HCT116 (cell line): ENCODE measurements at regions not wholly inside any gene's neighbourhood (a gene's known extent, or its start where the extent isn't known, plus 50 kb on each side); places are given as distances from the start of the nearest gene placed in this dataset.

Experiments
- ATAC-seq: fragments of 200-7000 bp; cut with Tn5 transposase; 2 replicates; pipeline ENCODE4 v1.9.1; 2020; ENCODE audit warnings: mild to moderate bottlenecking, moderate library complexity
- BruUV-seq: library from RNA; stranded (reverse); fragments of 400-500 nt; replicated peaks from 2 replicates; lab custom pipeline; 2021; lab: Mats Ljungman, UMichigan
- CTCF ChIA-PET: fragments of 300-600 bp; sonication (Branson Sonifier 250); formaldehyde crosslinking; loops from one replicate; lab custom pipeline; 2021; ENCODE audit warnings: antibody characterized with exemption; lab: Charles Lee
- POLR2A ChIA-PET: fragments of 300-600, 350-600 bp; sonication (Branson Sonifier 250); formaldehyde crosslinking; loops from one replicate; lab custom pipeline; 2021; ENCODE audit warnings: antibody characterized with exemption; lab: Charles Lee
- RAD21 ChIA-PET, 2 experiments: fragments of 300-600 bp; sonication (Branson Sonifier 250); formaldehyde crosslinking; loops; one replicate each; lab custom pipeline; 2023; ENCODE audit warnings: low total read pairs in 2 of 2; ENCODE audit not compliant: uncharacterized antibody in 2 of 2, unreplicated experiment in 2 of 2, low non-redundant PET in 1 of 2; lab: Charles Lee
- DNase-seq: peaks from one replicate; pipeline ENCODE4 v3.0.0-alpha.2; 2010; ENCODE audit warnings: low read depth, low spot score
- H2AFZ ChIP-seq: fragments of 200-600 bp; shearing (Covaris generic), sonication (generic); 2 replicates; pipeline ENCODE4 v1.6.1; 2017; ENCODE audit warnings: low read depth, mixed run types, mixed read lengths, antibody characterized with exemption, low read length; ENCODE audit not compliant: poor library complexity, severe bottlenecking
- H3K27ac ChIP-seq: 2 replicates; pipeline ENCODE4 v1.5.1; 2012; ENCODE audit warnings: low read depth, low read length
- H3K27me3 ChIP-seq: fragments of 200-600 bp; sonication (generic); 2 replicates; pipeline ENCODE4 v1.6.1; 2016; ENCODE audit warnings: mixed run types, low read length, mixed read lengths; ENCODE audit not compliant: insufficient read depth
- H3K36me3 ChIP-seq, 2 experiments: fragments of 200-500 bp in 1 of 2; fragments of 200-600 bp in 1 of 2; sonication (Bioruptor generic) in 1 of 2; sonication (generic) in 1 of 2; 2 replicates each; pipeline versions ENCODE4 v1.5.1 to v1.6.1; 2014 to 2016; ENCODE audit warnings: low read length in 2 of 2, inconsistent platforms in 1 of 2, mixed read lengths in 1 of 2, mixed run types in 1 of 2; ENCODE audit not compliant: insufficient read depth in 2 of 2, control insufficient read depth in 1 of 2
- H3K4me1 ChIP-seq, 2 experiments: fragments of 200-600 bp in 1 of 2; sonication (generic) in 1 of 2; 2 replicates each; pipeline versions ENCODE4 v1.5.1 to v1.6.1; 2012 to 2017; ENCODE audit warnings: low read length in 2 of 2, inconsistent platforms in 1 of 2, mild to moderate bottlenecking in 1 of 2, mixed read lengths in 1 of 2, mixed run types in 1 of 2, moderate library complexity in 1 of 2; ENCODE audit not compliant: insufficient read depth in 2 of 2, control insufficient read depth in 1 of 2
- H3K4me2 ChIP-seq: fragments of 200-600 bp; sonication (generic); 2 replicates; pipeline ENCODE4 v1.6.1; 2017; ENCODE audit warnings: mixed run types, low read length, mixed read lengths
- H3K4me3 ChIP-seq, 2 experiments: fragments of 200-600 bp in 1 of 2; sonication (generic) in 1 of 2; replicated peaks in 1 of 2; 2 replicates each; pipeline ENCODE4 v1.5.1; 2011 to 2016; ENCODE audit warnings: low read length in 2 of 2, control low read depth in 1 of 2, low read depth in 1 of 2, mild to moderate bottlenecking in 1 of 2, mixed read lengths in 1 of 2, mixed run types in 1 of 2
- H3K79me2 ChIP-seq: fragments of 200-600 bp; sonication (generic); 2 replicates; pipeline ENCODE4 v1.6.1; 2017; ENCODE audit warnings: mild to moderate bottlenecking, mixed run types, low read length, moderate library complexity, mixed read lengths; ENCODE audit not compliant: insufficient read depth
- H3K9ac ChIP-seq: fragments of 200-600 bp; sonication (generic); 2 replicates; pipeline ENCODE4 v1.6.1; 2016; ENCODE audit warnings: low read length, mixed read lengths
- H3K9me2 ChIP-seq: fragments of 200-600 bp; sonication (generic), shearing (Covaris generic); 2 replicates; pipeline ENCODE4 v1.6.1; 2017; ENCODE audit warnings: mixed run types, mild to moderate bottlenecking, moderate library complexity; ENCODE audit not compliant: insufficient read depth
- H3K9me3 ChIP-seq, 2 experiments: fragments of 200-500 bp in 1 of 2; fragments of 200-600 bp in 1 of 2; sonication (Bioruptor generic) in 1 of 2; sonication (generic) in 1 of 2; 2 replicates each; pipeline ENCODE4 v1.6.1; 2014 to 2017; ENCODE audit warnings: low read length in 2 of 2, mixed read lengths in 2 of 2, inconsistent platforms in 1 of 2, low read depth in 1 of 2, mild to moderate bottlenecking in 1 of 2, mixed run types in 1 of 2, moderate library complexity in 1 of 2; ENCODE audit not compliant: control insufficient read depth in 1 of 2, insufficient read depth in 1 of 2
- H4K20me1 ChIP-seq: fragments of 200-600 bp; sonication (generic), shearing (Covaris generic); 2 replicates; pipeline ENCODE4 v1.6.1; 2017; ENCODE audit warnings: mixed run types, mild to moderate bottlenecking, moderate library complexity; ENCODE audit not compliant: insufficient read depth
- ELF1 ChIP-seq: IDR thresholded peaks from 2 replicates; pipeline ENCODE4 v1.6.1; 2012; ENCODE audit warnings: low read depth, borderline replicate concordance
- EZH2phosphoT487 ChIP-seq: fragments of 200-600 bp; IDR thresholded peaks from 2 replicates; pipeline ENCODE4 v1.6.1; 2018; ENCODE audit warnings: antibody characterized with exemption, borderline replicate concordance
- FOSL1 ChIP-seq: IDR thresholded peaks from 2 replicates; pipeline ENCODE4 v1.6.1; 2012; ENCODE audit warnings: low read depth
- POLR2A ChIP-seq: IDR thresholded peaks from 2 replicates; pipeline ENCODE4 v1.7.0; 2011; ENCODE audit warnings: borderline replicate concordance; ENCODE audit not compliant: insufficient read depth, insufficient read length; ENCODE audit errors: extremely low read depth
- POLR2AphosphoS5 ChIP-seq: IDR thresholded peaks from 2 replicates; pipeline ENCODE4 v1.6.1; 2011; ENCODE audit warnings: mild to moderate bottlenecking, low read depth, low read length, moderate library complexity
- SIN3A ChIP-seq: IDR thresholded peaks from 2 replicates; pipeline ENCODE4 v1.6.1; 2012; ENCODE audit warnings: low read depth
- SP1 ChIP-seq: IDR thresholded peaks from 2 replicates; pipeline ENCODE4 v1.6.1; 2012; ENCODE audit warnings: low read depth
- ZFX ChIP-seq: fragments of 450-650 bp; IDR thresholded peaks from 2 replicates; pipeline ENCODE4 v1.6.1; 2017
- ZNF274 ChIP-seq: fragments of 200-500 bp; sonication (Bioruptor generic); IDR thresholded peaks from 2 replicates; pipeline ENCODE4 v1.6.1; 2014; ENCODE audit warnings: mild to moderate bottlenecking, low read depth, low read length, inconsistent platforms
- intact Hi-C: fragments of 100-400 bp; cut with micrococcal nuclease; formaldehyde crosslinking; loops from 2 replicates; pipeline ENCODE4 v1.10.0; 2022
- TF ChIP-seq, protein P1 (sequence below): IDR thresholded peaks from 2 replicates; pipeline ENCODE4 v1.6.1; 2012; ENCODE audit warnings: low read depth
- TF ChIP-seq, protein P2 (sequence below), 3 experiments: fragments of 200-600 bp in 1 of 3; sonication (generic) in 1 of 3; IDR thresholded peaks in 2 of 3; conservative IDR thresholded peaks in 1 of 3; 2 replicates each; pipeline ENCODE4 v1.5.1; 2012 to 2017; ENCODE audit warnings: low read depth in 2 of 3, low read length in 2 of 3, antibody characterized with exemption in 1 of 3, borderline replicate concordance in 1 of 3, control low read depth in 1 of 3, mild to moderate bottlenecking in 1 of 3, mixed read lengths in 1 of 3, mixed run types in 1 of 3, moderate library complexity in 1 of 3; ENCODE audit not compliant: insufficient read depth in 1 of 3
- TF ChIP-seq, protein P3 (sequence below): IDR thresholded peaks from 2 replicates; pipeline ENCODE4 v1.6.1; 2012
- TF ChIP-seq, protein P4 (sequence below): IDR thresholded peaks from 2 replicates; pipeline ENCODE4 v1.6.1; 2011; ENCODE audit warnings: mild to moderate bottlenecking, low read length, moderate library complexity; ENCODE audit not compliant: insufficient replicate concordance; ENCODE audit errors: extremely low read depth

DNA sequence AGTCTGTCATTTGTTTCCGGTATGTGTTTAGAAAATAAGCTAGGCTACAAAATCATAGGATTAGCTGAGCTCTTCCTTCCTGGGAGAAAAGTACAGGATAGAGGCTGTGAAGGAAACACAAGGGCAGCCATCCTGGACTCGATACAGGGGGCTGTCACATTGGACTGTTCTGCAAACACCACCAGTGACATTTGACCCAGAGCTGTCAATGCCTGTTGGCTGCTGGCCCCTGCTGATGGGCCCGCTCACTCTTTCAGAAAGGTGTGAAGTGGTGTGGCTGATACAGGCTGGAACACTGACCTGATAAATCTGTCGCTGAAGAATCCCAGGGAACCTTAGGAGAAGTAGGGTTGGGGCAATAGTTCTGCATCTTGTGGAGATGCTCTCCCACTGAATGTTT lies 183.1 kb downstream of the RHOU start (continued):
- TF ChIP-seq, protein P1, sequence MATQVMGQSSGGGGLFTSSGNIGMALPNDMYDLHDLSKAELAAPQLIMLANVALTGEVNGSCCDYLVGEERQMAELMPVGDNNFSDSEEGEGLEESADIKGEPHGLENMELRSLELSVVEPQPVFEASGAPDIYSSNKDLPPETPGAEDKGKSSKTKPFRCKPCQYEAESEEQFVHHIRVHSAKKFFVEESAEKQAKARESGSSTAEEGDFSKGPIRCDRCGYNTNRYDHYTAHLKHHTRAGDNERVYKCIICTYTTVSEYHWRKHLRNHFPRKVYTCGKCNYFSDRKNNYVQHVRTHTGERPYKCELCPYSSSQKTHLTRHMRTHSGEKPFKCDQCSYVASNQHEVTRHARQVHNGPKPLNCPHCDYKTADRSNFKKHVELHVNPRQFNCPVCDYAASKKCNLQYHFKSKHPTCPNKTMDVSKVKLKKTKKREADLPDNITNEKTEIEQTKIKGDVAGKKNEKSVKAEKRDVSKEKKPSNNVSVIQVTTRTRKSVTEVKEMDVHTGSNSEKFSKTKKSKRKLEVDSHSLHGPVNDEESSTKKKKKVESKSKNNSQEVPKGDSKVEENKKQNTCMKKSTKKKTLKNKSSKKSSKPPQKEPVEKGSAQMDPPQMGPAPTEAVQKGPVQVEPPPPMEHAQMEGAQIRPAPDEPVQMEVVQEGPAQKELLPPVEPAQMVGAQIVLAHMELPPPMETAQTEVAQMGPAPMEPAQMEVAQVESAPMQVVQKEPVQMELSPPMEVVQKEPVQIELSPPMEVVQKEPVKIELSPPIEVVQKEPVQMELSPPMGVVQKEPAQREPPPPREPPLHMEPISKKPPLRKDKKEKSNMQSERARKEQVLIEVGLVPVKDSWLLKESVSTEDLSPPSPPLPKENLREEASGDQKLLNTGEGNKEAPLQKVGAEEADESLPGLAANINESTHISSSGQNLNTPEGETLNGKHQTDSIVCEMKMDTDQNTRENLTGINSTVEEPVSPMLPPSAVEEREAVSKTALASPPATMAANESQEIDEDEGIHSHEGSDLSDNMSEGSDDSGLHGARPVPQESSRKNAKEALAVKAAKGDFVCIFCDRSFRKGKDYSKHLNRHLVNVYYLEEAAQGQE, result no peak
- TF ChIP-seq SP1 (no peak), SIN3A (no peak), ZFX (no peak)

DNA sequence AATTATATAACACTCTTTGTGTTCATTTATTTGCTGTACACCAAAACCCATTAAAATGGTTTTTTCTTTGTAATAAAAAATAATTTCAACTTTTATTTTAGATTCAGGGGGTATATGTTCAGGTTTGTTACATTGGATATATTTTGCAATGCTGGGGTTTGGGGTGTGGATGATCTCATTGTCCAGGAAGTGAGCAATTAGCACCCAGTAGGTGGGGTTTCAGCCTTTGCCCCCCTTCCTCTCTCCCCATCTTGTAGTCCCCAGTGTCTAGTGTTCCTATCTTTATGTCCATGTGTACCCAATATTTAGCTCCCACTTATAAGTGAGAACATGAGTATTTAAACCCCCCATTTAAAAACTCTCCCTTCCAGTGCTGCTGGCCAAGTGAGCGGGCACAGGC lies 184.6 kb downstream of the RHOU start:
- BruUV-seq, result no TSS peak
- Histone ChIP-seq H3K9ac (no peak overlapping the region), H3K79me2 (no peaks in the 10 kb centered on the region), H3K9me2 (no peaks in the 10 kb centered on the region), H3K4me2 (no peak overlapping the region), H2AFZ (no peak overlapping the region), H3K36me3 (no peaks in the 10 kb centered on the region), H3K9me3 (no peaks in the 10 kb centered on the region), H4K20me1 (no peaks in the 10 kb centered on the region), H3K4me3 (no peak overlapping the region), H3K27me3 (no peaks in the 10 kb centered on the region), H3K27ac (no peak overlapping the region), H3K4me1 (no peaks in the 10 kb centered on the region)
- CTCF ChIA-PET, result no interaction called here
- DNase-seq, result no peak
- RAD21 ChIA-PET, result no interaction called here
- ATAC-seq, result no peak
- intact Hi-C loops, result no loop called here
- POLR2A ChIA-PET, result no interaction called here
- TF ChIP-seq, protein P2, sequence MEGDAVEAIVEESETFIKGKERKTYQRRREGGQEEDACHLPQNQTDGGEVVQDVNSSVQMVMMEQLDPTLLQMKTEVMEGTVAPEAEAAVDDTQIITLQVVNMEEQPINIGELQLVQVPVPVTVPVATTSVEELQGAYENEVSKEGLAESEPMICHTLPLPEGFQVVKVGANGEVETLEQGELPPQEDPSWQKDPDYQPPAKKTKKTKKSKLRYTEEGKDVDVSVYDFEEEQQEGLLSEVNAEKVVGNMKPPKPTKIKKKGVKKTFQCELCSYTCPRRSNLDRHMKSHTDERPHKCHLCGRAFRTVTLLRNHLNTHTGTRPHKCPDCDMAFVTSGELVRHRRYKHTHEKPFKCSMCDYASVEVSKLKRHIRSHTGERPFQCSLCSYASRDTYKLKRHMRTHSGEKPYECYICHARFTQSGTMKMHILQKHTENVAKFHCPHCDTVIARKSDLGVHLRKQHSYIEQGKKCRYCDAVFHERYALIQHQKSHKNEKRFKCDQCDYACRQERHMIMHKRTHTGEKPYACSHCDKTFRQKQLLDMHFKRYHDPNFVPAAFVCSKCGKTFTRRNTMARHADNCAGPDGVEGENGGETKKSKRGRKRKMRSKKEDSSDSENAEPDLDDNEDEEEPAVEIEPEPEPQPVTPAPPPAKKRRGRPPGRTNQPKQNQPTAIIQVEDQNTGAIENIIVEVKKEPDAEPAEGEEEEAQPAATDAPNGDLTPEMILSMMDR (IDR thresholded peaks at IDR 0.05 in 2 of 3, conservative IDR thresholded peaks at IDR 0.05 in 1 of 3; ENCODE audit: borderline replicate concordance in 1 of 3, insufficient read depth in 1 of 3, low read depth in 2 of 3, low read length in 2 of 3), result no peak
- TF ChIP-seq, protein P1, result no peak
- TF ChIP-seq ZNF274 (no peak), FOSL1 (no peak), SIN3A (no peak), POLR2A (no peak), EZH2phosphoT487 (no peak), ELF1 (no peak), ZFX (no peak), POLR2AphosphoS5 (no peak)
- TF ChIP-seq, protein P3, sequence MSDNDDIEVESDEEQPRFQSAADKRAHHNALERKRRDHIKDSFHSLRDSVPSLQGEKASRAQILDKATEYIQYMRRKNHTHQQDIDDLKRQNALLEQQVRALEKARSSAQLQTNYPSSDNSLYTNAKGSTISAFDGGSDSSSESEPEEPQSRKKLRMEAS, result no peak
- TF ChIP-seq, protein P4, sequence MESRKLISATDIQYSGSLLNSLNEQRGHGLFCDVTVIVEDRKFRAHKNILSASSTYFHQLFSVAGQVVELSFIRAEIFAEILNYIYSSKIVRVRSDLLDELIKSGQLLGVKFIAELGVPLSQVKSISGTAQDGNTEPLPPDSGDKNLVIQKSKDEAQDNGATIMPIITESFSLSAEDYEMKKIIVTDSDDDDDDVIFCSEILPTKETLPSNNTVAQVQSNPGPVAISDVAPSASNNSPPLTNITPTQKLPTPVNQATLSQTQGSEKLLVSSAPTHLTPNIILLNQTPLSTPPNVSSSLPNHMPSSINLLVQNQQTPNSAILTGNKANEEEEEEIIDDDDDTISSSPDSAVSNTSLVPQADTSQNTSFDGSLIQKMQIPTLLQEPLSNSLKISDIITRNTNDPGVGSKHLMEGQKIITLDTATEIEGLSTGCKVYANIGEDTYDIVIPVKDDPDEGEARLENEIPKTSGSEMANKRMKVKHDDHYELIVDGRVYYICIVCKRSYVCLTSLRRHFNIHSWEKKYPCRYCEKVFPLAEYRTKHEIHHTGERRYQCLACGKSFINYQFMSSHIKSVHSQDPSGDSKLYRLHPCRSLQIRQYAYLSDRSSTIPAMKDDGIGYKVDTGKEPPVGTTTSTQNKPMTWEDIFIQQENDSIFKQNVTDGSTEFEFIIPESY, result no peak
